ENCODE measurements at regions not wholly inside any gene's neighbourhood (a gene's known extent, or its start where the extent isn't known, plus 50 kb on each side); places are given as distances from the start of the nearest gene placed in this dataset.

DNA sequence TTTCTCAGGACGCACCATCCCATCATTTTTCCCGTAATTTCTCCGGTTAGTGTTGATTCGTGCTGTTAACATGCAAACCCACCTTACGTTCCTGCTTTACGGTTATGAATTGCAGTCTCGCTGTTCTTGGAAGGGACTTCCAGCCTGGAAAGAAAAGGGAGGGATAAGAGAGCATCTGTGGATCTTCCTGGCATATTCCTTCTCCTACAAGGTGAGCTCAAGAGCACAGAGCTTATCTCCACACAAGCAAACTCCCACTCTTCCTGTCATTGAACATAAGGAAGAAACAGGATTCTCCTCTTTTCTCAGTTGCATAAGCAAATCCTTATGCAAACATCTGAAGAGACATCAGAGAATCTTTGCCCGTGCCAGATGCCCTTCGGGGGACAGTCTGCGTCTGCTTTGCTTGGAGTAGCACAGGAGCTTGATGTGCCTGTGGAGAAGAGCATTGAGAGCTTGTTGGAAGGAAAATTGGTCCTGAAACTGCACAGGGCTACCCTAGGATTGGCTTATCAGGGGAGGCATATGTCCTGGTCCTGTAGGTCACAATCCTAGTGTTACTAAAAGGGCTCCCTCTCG is 127.0 kb downstream of the ASMT start:
- Mint-ChIP-seq H3K36me3 (peaks cover 27% of the 10 kb centered on the region), H3K27me3 (ENCODE audit: low read depth in 2 of 2) (no peaks in the 10 kb centered on the region), H3K9me3 (no peaks in the 10 kb centered on the region), H3K27ac (no peak overlapping the region), H3K4me3 (no peak overlapping the region), H3K4me1 (peaks cover 0 to 4% of the 10 kb centered on the region in 2 donors)
- no peak for DNase-seq
- Histone ChIP-seq H3K4me1 (ENCODE audit: control insufficient read depth, insufficient read depth, low read length) (no peaks in the 10 kb centered on the region), H3K4me3 (ENCODE audit: low read length) (no peak overlapping the region), H3K9me3 (ENCODE audit: control insufficient read depth, insufficient read depth, low read length) (no peaks in the 10 kb centered on the region), H3K27ac (ENCODE audit: low read length) (no peak overlapping the region), H3K36me3 (ENCODE audit: control insufficient read depth, insufficient read depth, low read length) (peaks cover 28% of the 10 kb centered on the region), H3K27me3 (ENCODE audit: control insufficient read depth, insufficient read depth, low read length) (no peaks in the 10 kb centered on the region)
- no peak for ATAC-seq
- TF ChIP-seq CTCF (IDR thresholded peaks at IDR 0.05), result no peak
- intact Hi-C loops (cut with micrococcal nuclease), result no loop called here
- WGBS (ENCODE audit: insufficient coverage), result 97% methylated on average over 11 of the region's 11 CpGs

GRCh38 chrX:1743105-1743504 is 128.2 kb downstream of the ASMT start:
- peaks cover 28% of the 10 kb centered on the region for H3K36me3 ChIP-seq (ENCODE audit: control insufficient read depth, insufficient read depth, low read length)
- no peak for DNase-seq
- ATAC-seq, result no peak
- H3K4me1 ChIP-seq (ENCODE audit: control insufficient read depth, insufficient read depth, low read length), result no peaks in the 10 kb centered on the region
- H3K36me3 Mint-ChIP-seq, result peaks cover 27% of the 10 kb centered on the region
- intact Hi-C loops (cut with micrococcal nuclease), result no loop called here
- H3K27ac Mint-ChIP-seq, result no peak overlapping the region
- no peak overlapping the region for H3K27ac ChIP-seq (ENCODE audit: low read length)
- H3K27me3 ChIP-seq (ENCODE audit: control insufficient read depth, insufficient read depth, low read length), result no peaks in the 10 kb centered on the region
- no peaks in the 10 kb centered on the region for H3K9me3 ChIP-seq (ENCODE audit: control insufficient read depth, insufficient read depth, low read length)
- peaks cover 0 to 4% of the 10 kb centered on the region in 2 donors for H3K4me1 Mint-ChIP-seq
- TF ChIP-seq CTCF (IDR thresholded peaks at IDR 0.05), result no peak
- H3K9me3 Mint-ChIP-seq, result no peaks in the 10 kb centered on the region
- no peaks in the 10 kb centered on the region for H3K27me3 Mint-ChIP-seq (ENCODE audit: low read depth in 2 of 2)
- no peak overlapping the region for H3K4me3 ChIP-seq (ENCODE audit: low read length)
- H3K4me3 Mint-ChIP-seq, result no peak overlapping the region
- 62% methylated on average over 4 of the region's 4 CpGs for WGBS (ENCODE audit: insufficient coverage)

DNA sequence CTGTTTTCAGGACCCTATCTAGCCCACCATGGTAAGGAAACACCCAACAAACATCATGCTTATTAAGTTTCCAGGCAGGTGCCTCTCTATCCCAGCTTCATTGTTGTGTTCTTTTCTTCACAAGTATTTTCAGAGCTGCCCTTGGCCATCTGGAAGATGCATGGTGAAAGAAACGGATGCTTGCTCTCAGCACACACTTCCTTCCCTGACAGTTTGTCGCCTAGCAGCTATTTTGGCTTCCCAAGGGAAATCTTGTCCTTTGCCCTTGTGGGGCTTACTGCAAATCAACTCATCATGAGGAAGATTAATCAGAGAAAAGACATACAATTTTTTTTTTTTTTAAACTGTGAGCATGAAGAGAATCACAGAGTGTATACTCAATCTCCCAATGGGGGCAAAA is 128.8 kb downstream of the ASMT start:
- ATAC-seq, result no peak
- no peaks in the 10 kb centered on the region for H3K27me3 Mint-ChIP-seq (ENCODE audit: low read depth in 2 of 2)
- no peaks in the 10 kb centered on the region for H3K4me1 ChIP-seq (ENCODE audit: control insufficient read depth, insufficient read depth, low read length)
- H3K4me3 Mint-ChIP-seq, result no peak overlapping the region
- H3K27ac ChIP-seq (ENCODE audit: low read length), result no peak overlapping the region
- H3K36me3 Mint-ChIP-seq, result peaks cover 27% of the 10 kb centered on the region
- no peak for TF ChIP-seq CTCF (IDR thresholded peaks at IDR 0.05)
- H3K4me3 ChIP-seq (ENCODE audit: low read length), result no peak overlapping the region
- no peaks in the 10 kb centered on the region for H3K9me3 ChIP-seq (ENCODE audit: control insufficient read depth, insufficient read depth, low read length)
- no peaks in the 10 kb centered on the region for H3K9me3 Mint-ChIP-seq
- WGBS (ENCODE audit: insufficient coverage), result 62% methylated on average over 2 of the region's 2 CpGs
- DNase-seq, result no peak
- H3K27me3 ChIP-seq (ENCODE audit: control insufficient read depth, insufficient read depth, low read length), result no peaks in the 10 kb centered on the region
- H3K27ac Mint-ChIP-seq, result peak overlapping the region in 1 of 2 donors; percentile 11
- peaks cover 0 to 4% of the 10 kb centered on the region in 2 donors for H3K4me1 Mint-ChIP-seq
- peaks cover 31% of the 10 kb centered on the region for H3K36me3 ChIP-seq (ENCODE audit: control insufficient read depth, insufficient read depth, low read length)
- intact Hi-C loops (cut with micrococcal nuclease), result no loop called here

DNA sequence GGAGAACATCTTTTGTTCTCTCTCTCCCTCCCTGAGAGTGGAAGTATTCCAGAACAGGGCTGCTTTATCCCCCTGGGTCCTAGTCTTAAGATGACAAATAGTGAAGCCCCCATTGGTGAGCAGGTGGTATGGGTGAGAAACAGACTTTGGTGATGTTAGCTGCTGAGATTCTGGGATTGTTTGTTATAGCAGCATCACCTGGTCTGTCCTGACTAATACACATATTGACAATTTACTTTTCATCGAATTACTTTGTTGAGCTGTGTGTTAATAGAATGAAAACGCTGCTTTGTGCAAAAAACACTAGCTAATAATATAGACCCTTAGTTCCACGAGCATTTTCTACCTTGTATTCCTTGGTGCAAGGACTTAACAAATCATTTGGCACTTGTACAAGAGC is 133.5 kb downstream of the ASMT start:
- Histone ChIP-seq H3K36me3 (ENCODE audit: control insufficient read depth, insufficient read depth, low read length) (peaks cover 23% of the 10 kb centered on the region), H3K9me3 (ENCODE audit: control insufficient read depth, insufficient read depth, low read length) (no peaks in the 10 kb centered on the region), H3K27ac (ENCODE audit: low read length) (no peak overlapping the region), H3K27me3 (ENCODE audit: control insufficient read depth, insufficient read depth, low read length) (no peaks in the 10 kb centered on the region), H3K4me1 (ENCODE audit: control insufficient read depth, insufficient read depth, low read length) (no peaks in the 10 kb centered on the region), H3K4me3 (ENCODE audit: low read length) (no peak overlapping the region)
- intact Hi-C loops (cut with micrococcal nuclease), result no loop called here
- no peak overlapping the region for H3K27ac Mint-ChIP-seq
- H3K4me1 Mint-ChIP-seq, result peaks cover 0 to 18% of the 10 kb centered on the region in 2 donors
- 95% methylated on average over 2 of the region's 3 CpGs for WGBS (ENCODE audit: insufficient coverage)
- ATAC-seq (no peak), DNase-seq (no peak)
- TF ChIP-seq CTCF (IDR thresholded peaks at IDR 0.05), result no peak
- no peak overlapping the region for H3K4me3 Mint-ChIP-seq
- no peaks in the 10 kb centered on the region for H3K27me3 Mint-ChIP-seq (ENCODE audit: low read depth in 2 of 2)
- peaks cover 20% of the 10 kb centered on the region for H3K36me3 Mint-ChIP-seq
- H3K9me3 Mint-ChIP-seq, result no peaks in the 10 kb centered on the region
